GM21423 (cell line): ENCODE measurements at regions not wholly inside any gene's neighbourhood (a gene's known extent, or its start where the extent isn't known, plus 50 kb on each side); places are given as distances from the start of the nearest gene placed in this dataset.
"Not testable (repeated sequence)": the region's sequence is repeated elsewhere in the genome, so short reads cannot be mapped to it uniquely, and the experiment has no call there.

Experiments used
- ATAC-seq: cut with Tn5 transposase; IDR thresholded peaks from one replicate; pipeline ENCODE4 v1.9.1; 2021; ENCODE audit warnings: mild to moderate bottlenecking, moderate library complexity; ENCODE audit not compliant: unreplicated experiment

DNA sequence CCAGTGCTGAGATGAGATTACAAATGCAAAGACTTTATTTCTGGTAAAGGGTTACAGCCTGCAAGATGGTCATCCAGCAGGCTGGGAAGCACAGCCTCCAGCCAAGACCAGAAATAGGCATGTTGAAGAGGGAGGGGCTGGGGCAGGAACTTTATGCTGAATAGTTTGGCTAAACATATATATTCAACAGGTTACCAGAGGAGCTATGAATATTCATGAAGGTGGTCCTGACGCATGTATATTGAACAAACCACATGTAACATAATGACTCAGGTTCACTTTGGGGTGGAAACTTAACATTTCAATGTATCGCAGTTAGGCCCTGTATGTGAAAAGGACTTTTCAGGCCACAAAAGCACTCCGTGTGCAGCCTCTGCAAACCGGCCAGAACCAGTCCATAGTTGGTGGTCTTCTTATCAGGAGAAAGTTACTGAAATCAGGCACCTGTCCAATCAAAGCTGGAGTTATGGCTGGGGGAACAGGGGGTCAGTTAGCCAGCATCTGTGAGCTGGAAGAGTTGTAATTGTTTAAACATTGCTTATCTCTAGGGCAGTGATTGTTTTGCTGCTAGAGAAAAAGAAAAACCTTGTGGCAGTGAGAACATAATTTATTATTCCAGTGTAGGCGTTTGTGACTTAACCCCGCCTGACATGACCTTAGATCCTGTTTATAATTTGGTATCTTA is 372.9 kb upstream of the AUTS2 start:
- no peak for ATAC-seq

- no peak for ATAC-seq
Observed at GRCh38 chr7:69228212-69228811, 370.0 kb upstream of the AUTS2 start.

- ATAC-seq = no peak
Observed at GRCh38 chr7:69232445-69233376, 365.6 kb upstream of the AUTS2 start.

DNA sequence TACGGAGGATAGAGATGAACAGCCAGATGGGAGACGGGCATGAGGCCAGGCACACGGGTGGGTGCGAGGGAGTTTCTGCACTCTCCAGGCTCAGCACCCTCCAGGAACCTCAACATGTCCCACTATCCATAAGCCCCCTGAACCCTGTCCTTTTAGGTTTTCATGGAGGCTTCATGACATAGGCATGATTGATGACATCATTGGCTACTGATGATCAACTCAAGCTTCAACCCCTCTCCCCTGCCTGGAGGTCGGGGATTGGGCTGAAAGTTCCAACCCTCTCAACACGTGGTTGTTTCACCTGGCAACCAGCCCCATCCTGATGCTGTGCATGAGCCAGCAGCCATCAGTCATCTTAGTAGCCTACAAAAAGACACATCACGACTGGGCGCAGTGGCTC is 360.7 kb upstream of the AUTS2 start:
- ATAC-seq = no peak

- ATAC-seq = no peak
Observed at GRCh38 chr7:69243016-69243415, 355.3 kb upstream of the AUTS2 start.

- no peak for ATAC-seq
Observed at GRCh38 chr7:69244701-69245100, 353.6 kb upstream of the AUTS2 start.

DNA sequence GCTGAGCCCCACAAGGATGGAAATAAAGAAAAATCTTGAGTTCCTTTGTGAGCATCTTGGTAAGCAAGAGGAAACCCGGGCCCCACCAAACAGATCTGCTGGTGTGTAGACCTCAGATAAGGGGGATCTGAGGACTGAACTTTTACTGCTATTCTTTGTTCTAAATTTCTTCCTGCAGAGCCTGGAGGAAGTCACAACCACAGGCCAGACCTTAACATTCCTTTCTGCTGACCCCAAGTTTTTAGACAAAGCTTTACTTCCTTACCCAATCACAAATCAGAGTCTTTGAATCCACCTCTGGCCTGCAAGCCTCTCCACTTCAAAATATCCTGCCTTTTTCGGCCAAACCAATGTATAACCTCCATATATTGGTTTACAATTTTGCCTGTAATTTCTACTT is 352.6 kb upstream of the AUTS2 start:
- ATAC-seq = no peak

DNA sequence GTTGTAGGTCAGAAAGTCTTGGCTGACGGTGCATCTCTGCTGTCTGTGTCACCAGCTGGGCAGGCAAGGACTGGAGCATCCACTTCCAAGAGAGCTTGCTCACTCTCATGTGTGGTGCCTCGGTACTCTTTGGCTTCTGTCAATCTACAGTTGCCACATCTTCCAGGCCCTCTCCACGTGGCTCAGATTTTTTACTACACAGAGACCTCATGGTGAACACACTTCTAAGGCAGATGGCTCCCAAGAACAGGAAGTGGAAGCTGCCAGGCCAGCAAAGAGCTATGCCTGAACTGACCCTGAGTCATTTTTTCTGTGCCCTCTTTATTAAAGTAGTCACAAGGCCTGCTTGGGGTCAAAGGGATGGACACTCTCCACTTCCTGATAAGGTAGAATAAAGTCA is 351.5 kb upstream of the AUTS2 start:
- no peak for ATAC-seq

DNA sequence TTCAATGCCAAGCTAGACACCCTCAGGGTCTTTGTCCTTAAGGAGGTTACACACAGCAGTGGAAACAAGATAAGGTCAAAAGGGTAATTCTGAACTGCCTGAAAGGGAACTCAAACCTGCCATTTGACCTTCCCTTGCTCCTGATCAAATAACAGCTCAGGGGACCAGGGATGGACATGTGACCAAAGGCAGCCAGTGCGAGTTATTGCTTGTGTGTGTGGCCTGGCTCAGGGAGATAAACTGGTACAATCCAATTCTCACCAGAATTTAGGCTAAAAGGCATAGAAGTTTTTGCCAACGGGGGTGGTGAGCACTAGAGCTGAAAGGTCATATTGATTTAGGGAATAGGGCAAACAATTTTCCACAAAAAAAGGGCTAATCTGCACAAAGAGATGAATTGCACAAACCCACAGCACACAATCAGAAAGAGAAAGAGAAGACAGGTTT is 349.9 kb upstream of the AUTS2 start:
- not testable (repeated sequence) for ATAC-seq

GRCh38 chr7:69250958-69251357 is 347.3 kb upstream of the AUTS2 start:
- no peak for ATAC-seq

DNA sequence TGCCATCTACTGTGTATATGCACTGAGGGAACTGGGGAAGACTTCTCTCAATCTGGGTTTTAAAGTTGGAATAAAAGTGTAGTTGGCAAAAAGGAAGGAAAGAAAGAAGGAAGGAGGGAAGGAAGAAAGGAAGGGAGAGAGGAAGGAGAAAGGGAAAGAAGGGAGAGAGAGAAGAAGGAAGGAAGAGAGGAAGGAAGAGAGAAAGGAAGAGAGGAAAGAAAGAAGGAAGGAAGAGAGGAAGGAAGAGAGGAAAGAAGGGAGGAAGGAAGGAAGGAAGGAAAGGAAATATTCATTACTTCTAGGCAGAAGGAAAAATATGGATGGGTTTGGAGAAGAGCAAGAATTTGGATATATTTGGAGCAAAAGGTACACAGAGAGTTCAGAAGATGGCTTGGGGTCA is 343.6 kb upstream of the AUTS2 start:
- no peak for ATAC-seq

DNA sequence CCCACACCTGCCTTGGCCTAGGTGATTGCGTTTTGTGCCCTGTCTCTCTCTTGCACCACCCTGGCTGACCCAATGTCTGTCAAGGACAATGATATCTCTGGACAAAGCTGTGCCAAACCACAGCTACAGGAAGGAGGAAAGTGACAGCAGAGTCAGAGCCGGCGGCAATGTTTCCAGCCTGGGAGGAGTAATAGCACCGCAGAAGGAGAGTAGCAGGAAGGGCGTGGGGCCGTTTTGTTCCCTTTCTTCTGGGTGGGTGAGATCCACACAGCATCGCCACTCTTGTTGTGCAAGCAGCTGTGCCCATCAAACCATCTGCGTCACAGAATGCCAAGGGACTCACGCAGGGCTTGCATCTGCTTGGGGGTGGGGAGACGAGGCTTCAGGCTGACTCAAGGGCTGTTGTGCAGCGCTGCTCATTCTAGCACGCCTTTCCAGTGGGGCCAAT is 341.6 kb upstream of the AUTS2 start:
- no peak for ATAC-seq

GRCh38 chr7:69257592-69257991 is 340.7 kb upstream of the AUTS2 start:
- no peak for ATAC-seq

- ATAC-seq = no peak
Observed at GRCh38 chr7:69259445-69259844, 338.8 kb upstream of the AUTS2 start.

- no peak for ATAC-seq
Observed at GRCh38 chr7:69260023-69260422, 338.3 kb upstream of the AUTS2 start.

DNA sequence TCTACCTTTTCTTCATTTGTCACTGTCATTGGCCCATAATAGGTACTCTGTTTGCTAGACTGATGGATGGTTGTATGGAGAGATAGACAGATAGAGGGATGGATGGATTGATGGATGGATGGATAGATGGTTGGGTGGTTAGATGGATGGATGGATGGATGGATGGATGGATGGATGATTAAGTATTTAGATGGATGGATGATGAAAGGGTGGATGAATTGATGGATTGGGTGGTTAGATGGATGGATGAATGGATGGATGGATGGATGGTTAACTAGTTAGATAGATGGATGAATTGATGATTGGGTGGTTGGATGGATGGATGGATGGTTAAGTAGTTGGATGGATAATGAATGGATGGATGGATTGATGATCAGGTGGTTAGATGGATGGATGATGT is 334.7 kb upstream of the AUTS2 start:
- no peak for ATAC-seq

GRCh38 chr7:69269806-69270205 is 328.5 kb upstream of the AUTS2 start:
- no peak for ATAC-seq

GRCh38 chr7:69272101-69272500 is 326.2 kb upstream of the AUTS2 start:
- ATAC-seq = no peak

DNA sequence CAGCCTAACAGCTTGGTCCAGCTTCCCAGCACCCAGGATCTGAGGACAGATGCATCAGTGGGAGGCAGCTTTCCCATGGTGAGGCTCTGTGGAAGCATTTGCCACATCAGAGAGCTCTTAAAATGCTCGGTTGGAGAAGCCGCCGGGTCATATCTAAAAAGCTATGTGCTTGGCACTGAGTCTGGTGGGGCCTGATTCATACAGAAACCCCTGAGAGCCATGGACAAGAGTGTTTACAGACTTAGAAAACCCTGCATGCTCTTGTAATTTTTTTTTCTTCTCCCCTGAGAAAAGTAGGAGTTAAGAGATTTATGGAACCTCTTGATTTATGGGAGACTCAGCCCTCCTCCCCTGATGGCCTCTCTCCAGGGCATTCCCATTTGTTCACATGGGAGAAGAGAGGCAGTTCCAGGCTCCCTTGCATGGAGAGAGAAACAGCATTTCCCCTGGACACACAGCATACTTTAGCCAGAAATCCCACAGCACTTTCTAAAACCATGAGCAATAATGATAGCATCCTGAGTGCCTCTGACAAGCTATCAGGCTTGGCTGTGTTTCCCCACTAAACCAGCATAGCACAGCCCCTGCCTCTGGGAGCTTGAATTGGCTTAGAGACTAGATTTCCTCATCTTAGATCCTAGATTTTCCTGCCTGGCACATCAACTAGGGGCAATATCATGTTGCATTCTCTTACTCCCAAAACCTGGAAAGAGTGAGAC is 322.1 kb upstream of the AUTS2 start:
- ATAC-seq = no peak

DNA sequence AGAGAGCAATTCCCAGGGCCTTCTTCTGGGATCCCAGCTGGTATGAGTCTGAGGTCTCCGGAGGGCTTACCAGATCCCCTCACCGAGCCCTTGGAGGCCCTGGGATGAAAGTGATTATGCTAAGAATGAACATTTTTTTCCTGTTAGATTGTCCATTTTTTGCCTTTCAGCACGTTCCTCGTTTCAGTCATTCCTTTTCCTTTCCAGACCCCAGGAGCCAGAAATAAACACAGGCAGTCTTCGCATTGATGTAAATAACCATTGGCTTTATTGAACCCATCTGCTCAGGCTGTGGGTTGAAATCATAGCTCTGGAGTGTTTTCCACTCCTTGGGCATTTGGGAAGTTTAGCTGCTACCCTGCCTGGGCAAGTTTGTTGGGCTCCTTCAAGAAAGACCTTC is 320.9 kb upstream of the AUTS2 start:
- ATAC-seq = no peak

DNA sequence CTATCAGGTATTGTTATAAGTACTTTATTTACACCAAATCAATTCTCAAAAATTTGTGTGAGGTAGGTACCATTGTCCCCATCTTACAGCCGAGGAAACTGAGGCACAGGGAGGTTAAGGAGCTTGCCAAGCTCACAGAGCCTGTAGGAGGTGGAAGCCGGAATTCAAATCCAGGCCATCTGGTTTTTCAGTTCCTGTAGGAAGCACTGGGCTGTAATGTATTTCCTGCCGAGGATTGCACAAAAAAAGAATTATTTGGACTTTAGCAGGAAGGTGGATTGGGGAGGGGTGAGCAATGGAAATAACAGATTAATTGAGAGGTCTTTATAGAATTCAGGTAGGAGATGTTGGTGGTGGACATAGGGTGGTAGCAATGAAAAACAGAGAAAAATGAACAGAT is 315.3 kb upstream of the AUTS2 start:
- no peak for ATAC-seq
